ENCODE measurements at regions not wholly inside any gene's neighbourhood (a gene's known extent, or its start where the extent isn't known, plus 50 kb on each side); places are given as distances from the start of the nearest gene placed in this dataset.

DNA sequence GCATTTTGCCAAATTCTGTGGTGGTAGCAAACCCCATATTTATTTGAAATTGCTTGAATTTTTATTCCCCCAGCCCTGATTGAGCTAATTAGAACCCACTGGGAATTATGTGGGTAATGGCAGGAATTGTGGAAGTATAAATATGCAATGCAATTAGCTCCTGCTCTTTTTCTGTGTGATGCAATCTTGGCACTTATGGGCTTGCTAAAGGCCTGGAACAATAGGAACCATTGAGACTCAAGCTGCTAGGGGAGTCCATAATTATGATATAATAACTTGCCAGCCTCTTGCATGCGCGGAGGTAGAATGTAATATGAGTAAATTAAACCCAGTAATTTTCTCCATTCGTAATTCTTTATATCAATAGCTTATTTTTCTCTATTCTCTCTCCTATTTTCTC is 267.6 kb upstream of the THSD7B start:
- Histone ChIP-seq H3K4me2 (no peak overlapping the region), H3K4me3 (no peak overlapping the region), H3K27ac (no peak overlapping the region), H4K20me1 (no peaks in the 10 kb centered on the region; a peak in 1 of 22 replicates), H3K36me3 (no peaks in the 10 kb centered on the region), H3K4me1 (peaks cover 0 to 5% (median 2%) of the 10 kb centered on the region in 10 experiments; a peak in 5 of 20 replicates), H3K9ac (no peak overlapping the region), H3K27me3 (no peaks in the 10 kb centered on the region), H3K9me3 (replicated peaks in 1 of 11) (no peaks in the 10 kb centered on the region)
- TF ChIP-seq Cebpa-rat (IDR thresholded peaks at IDR 0.05) = no peak

DNA sequence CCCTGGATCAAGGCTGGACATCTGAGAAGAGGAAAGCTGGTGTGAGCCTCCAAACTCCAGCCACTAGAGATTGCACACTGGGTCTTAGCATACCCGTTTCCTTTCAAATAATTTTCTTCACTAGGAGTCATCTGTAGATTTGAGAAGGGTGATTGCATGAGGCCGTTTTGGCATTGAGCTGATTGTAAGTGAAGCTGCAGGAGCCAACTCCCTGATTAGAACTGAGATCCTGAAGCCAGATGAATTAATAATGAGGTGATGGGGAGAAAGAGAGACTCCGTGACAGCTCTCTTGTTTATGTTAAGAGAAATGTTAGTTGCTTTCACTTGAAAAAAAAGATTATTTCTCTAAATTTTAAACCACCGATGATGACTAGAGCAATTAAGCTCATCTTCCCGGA is 268.4 kb upstream of the THSD7B start:
- H3K36me3 ChIP-seq = no peaks in the 10 kb centered on the region
- no peaks in the 10 kb centered on the region for H3K9me3 ChIP-seq (replicated peaks in 1 of 11)
- H3K4me2 ChIP-seq = no peak overlapping the region
- H3K4me1 ChIP-seq = peaks cover 0 to 7% (median 2%) of the 10 kb centered on the region in 10 experiments; a peak in 5 of 20 replicates
- H3K27ac ChIP-seq = no peak overlapping the region
- TF ChIP-seq Cebpa-rat (IDR thresholded peaks at IDR 0.05) = no peak
- H3K27me3 ChIP-seq = no peaks in the 10 kb centered on the region
- no peaks in the 10 kb centered on the region; a peak in 1 of 22 replicates for H4K20me1 ChIP-seq
- H3K4me3 ChIP-seq = no peak overlapping the region
- no peak overlapping the region for H3K9ac ChIP-seq

DNA sequence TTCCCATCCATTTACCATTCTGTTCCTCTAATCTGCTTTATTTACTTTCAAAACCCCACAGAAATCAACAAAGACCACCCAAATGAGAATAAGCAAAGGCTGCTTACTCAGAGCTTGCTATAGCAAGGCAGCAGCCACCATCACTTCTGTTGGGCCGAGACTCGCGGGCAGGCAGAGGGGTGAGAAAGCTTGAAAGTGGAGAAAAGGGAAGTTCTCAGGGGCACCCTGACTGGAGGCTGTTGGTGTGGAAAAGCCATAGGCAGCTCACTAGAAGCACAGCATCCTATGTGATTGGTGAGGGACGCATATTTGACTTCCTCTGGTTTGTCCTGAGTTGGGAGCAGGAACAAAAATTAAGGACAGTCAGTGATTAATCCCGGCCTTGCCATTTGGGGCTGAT is 269.7 kb upstream of the THSD7B start:
- Histone ChIP-seq H3K36me3 (no peaks in the 10 kb centered on the region), H3K27ac (no peak overlapping the region), H3K4me3 (no peak overlapping the region), H4K20me1 (no peaks in the 10 kb centered on the region; a peak in 1 of 22 replicates), H3K27me3 (no peaks in the 10 kb centered on the region), H3K9ac (no peak overlapping the region), H3K9me3 (replicated peaks in 1 of 11) (no peaks in the 10 kb centered on the region), H3K4me1 (peaks cover 0 to 7% (median 2%) of the 10 kb centered on the region in 10 experiments; a peak in 5 of 20 replicates), H3K4me2 (no peak overlapping the region)
- no peak for TF ChIP-seq Cebpa-rat (IDR thresholded peaks at IDR 0.05)

DNA sequence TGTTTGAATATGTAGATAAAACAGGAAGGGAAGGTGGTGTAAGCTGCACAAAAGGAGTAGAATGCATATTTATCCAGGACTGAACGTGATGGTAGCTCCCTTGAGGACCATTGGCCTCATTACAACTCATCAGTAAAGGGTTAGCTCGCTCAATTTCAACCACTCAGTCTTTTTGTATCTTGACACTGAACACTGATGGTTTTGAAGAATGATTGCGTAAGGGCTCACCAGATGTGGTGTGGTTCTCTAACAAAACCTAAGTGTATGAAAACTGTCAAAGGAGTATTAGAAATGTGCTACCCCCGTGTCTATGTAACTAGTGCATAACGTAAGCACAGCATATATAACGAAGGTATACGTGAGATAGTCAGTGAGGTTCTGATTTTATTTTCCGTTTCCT is 272.4 kb upstream of the THSD7B start:
- H3K9ac ChIP-seq = no peak overlapping the region
- peaks cover 0 to 7% (median 2%) of the 10 kb centered on the region in 10 experiments; a peak in 5 of 20 replicates for H3K4me1 ChIP-seq
- no peak overlapping the region for H3K27ac ChIP-seq
- no peaks in the 10 kb centered on the region for H3K36me3 ChIP-seq
- H3K4me2 ChIP-seq = peak overlapping the region in 4 of 11 experiments; percentile 0 to 32 (median 4); a peak in 2 of 22 replicates
- peak in 8 of 11 experiments; percentile 25 to 83 (median 60); a peak in 11 of 22 replicates for TF ChIP-seq Cebpa-rat (IDR thresholded peaks at IDR 0.05)
- H3K4me3 ChIP-seq = no peak overlapping the region
- H3K27me3 ChIP-seq = no peaks in the 10 kb centered on the region
- no peaks in the 10 kb centered on the region for H4K20me1 ChIP-seq
- peaks cover 0 to 10% (median 0%) of the 10 kb centered on the region in 11 experiments; a peak in 5 of 22 replicates for H3K9me3 ChIP-seq (replicated peaks in 1 of 11)

DNA sequence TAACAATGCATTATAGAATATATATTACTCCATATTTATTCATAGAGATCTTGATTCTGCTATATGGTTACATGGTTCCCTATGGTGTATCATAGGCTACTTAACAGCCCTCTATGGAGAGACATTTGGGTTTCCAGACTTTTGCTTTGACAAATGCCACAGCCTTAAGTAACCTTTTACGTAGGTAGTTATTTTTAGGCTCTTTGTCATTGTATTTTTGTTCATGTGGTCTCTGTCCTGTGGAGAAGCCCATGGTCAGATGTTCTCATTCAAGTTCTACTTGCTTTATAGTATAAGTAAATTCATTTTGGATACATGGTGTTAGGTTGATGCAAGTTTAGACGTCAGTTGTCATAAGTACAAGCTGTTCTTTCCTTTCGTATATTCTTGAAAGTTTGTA is 275.2 kb upstream of the THSD7B start:
- Histone ChIP-seq H4K20me1 (no peaks in the 10 kb centered on the region), H3K27ac (no peak overlapping the region), H3K4me1 (peaks cover 0 to 7% (median 2%) of the 10 kb centered on the region in 10 experiments; a peak in 5 of 20 replicates), H3K27me3 (no peaks in the 10 kb centered on the region), H3K9me3 (replicated peaks in 1 of 11) (peaks cover 0 to 10% (median 0%) of the 10 kb centered on the region in 11 experiments; a peak in 5 of 22 replicates), H3K4me3 (no peak overlapping the region), H3K4me2 (no peak overlapping the region), H3K9ac (no peak overlapping the region), H3K36me3 (no peaks in the 10 kb centered on the region)
- TF ChIP-seq Cebpa-rat (IDR thresholded peaks at IDR 0.05) = no peak

DNA sequence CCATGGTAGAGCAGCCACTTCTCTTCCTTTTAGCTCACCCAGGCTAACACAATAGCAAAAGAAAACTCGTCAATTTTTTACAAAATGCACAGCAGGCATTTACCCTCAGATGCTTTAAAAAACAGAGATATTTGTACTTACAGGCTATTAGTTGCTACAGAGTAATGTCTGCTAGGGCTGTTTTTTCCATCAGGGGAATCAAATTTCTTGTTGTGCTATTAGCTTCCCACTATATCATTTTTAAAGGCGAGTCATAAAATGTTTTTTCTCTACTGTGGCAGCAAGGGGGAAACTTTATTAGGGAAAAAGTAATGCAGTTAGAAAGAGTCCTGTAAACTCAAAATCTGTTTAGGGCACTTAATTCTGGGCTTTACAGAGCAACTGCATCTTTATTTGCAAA is 277.9 kb upstream of the THSD7B start:
- Histone ChIP-seq H3K4me1 (peaks cover 0 to under 1% (median 0%) of the 10 kb centered on the region in 10 experiments; a peak in 1 of 20 replicates), H3K36me3 (no peaks in the 10 kb centered on the region), H3K27ac (no peak overlapping the region), H3K4me3 (no peak overlapping the region), H3K4me2 (no peak overlapping the region), H4K20me1 (no peaks in the 10 kb centered on the region), H3K9me3 (replicated peaks in 1 of 11) (peaks cover 0 to 10% (median 0%) of the 10 kb centered on the region in 11 experiments; a peak in 5 of 22 replicates), H3K27me3 (no peaks in the 10 kb centered on the region), H3K9ac (no peak overlapping the region)
- no peak for TF ChIP-seq Cebpa-rat (IDR thresholded peaks at IDR 0.05)

DNA sequence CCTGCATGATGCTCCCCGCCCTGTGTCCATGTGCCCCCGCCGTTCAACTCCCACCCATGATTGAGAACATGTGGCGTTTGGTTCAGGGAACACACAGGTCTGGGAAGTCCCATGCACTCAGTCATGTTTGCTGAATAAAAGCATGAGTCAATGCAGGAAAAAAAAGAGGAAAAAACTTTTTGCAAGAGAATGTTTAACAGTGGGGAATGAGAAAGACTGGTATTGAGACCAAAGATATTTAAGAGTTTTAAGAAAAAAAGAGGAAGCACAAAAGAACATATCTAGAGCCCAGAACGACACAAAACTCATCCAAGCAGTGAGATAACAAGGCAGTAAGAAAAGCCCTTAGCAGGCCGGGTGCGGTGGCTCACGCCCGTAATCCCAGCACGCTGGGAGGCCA is 279.2 kb upstream of the THSD7B start:
- peaks cover 0 to 10% (median 0%) of the 10 kb centered on the region in 11 experiments; a peak in 5 of 22 replicates for H3K9me3 ChIP-seq (replicated peaks in 1 of 11)
- no peaks in the 10 kb centered on the region for H4K20me1 ChIP-seq
- no peaks in the 10 kb centered on the region for H3K4me1 ChIP-seq
- H3K4me3 ChIP-seq = no peak overlapping the region
- no peak overlapping the region for H3K4me2 ChIP-seq
- no peak for TF ChIP-seq Cebpa-rat (IDR thresholded peaks at IDR 0.05)
- H3K36me3 ChIP-seq = no peaks in the 10 kb centered on the region
- no peaks in the 10 kb centered on the region for H3K27me3 ChIP-seq
- no peak overlapping the region for H3K27ac ChIP-seq
- no peak overlapping the region for H3K9ac ChIP-seq

DNA sequence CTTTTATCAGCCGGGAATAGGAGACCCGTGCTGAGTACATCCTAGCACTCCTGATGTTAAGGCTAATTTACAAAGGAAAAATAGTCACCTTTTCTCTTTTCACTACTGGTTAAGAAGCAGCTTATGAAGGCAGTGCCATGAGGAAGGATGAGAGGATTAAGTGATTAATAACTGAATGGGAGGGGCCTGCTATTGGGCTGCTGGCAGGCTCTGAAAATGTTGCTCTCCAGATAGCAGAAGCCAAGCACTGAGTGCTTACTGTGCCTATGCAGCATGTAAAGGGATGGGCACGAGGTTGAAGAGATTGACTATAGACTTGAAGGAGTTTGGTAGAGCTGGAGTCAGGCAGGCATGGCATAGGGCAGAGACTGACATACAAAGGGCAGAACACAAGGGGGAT is 282.4 kb upstream of the THSD7B start:
- H3K9ac ChIP-seq = no peak overlapping the region
- no peaks in the 10 kb centered on the region for H3K4me1 ChIP-seq
- no peak overlapping the region for H3K27ac ChIP-seq
- no peaks in the 10 kb centered on the region for H4K20me1 ChIP-seq
- TF ChIP-seq Cebpa-rat (IDR thresholded peaks at IDR 0.05) = no peak
- no peak overlapping the region for H3K4me2 ChIP-seq
- no peak overlapping the region for H3K4me3 ChIP-seq
- H3K27me3 ChIP-seq = no peaks in the 10 kb centered on the region
- H3K36me3 ChIP-seq = no peaks in the 10 kb centered on the region
- peaks cover 19 to 29% (median 23%) of the 10 kb centered on the region in 11 experiments for H3K9me3 ChIP-seq (replicated peaks in 1 of 11)

DNA sequence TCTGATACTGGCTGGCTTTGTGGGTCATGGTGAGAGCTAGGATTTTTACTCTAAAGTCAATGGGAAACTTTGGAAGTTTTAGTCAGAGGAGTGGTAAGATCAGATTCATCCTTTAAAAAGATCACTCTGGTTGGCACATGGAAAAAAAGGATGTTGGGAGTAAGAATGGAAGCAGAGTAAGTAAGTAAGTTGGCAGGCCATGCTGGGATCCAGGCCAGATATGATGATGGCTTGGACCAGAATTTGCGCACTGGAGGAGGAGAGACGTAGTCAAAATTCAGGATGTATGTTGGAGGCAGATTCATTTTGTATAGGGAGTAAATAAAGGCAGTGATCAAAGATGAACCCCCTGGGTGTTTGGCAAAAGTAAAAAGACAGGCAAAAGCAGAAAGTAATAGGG is 283.3 kb upstream of the THSD7B start:
- no peak overlapping the region for H3K27ac ChIP-seq
- no peaks in the 10 kb centered on the region for H3K4me1 ChIP-seq
- no peak overlapping the region for H3K4me3 ChIP-seq
- H3K9me3 ChIP-seq (replicated peaks in 1 of 11) = peaks cover 21 to 38% (median 26%) of the 10 kb centered on the region in 11 experiments
- H3K9ac ChIP-seq = no peak overlapping the region
- no peaks in the 10 kb centered on the region for H3K27me3 ChIP-seq
- H3K4me2 ChIP-seq = no peak overlapping the region
- no peak for TF ChIP-seq Cebpa-rat (IDR thresholded peaks at IDR 0.05)
- no peaks in the 10 kb centered on the region for H3K36me3 ChIP-seq
- H4K20me1 ChIP-seq = no peaks in the 10 kb centered on the region

DNA sequence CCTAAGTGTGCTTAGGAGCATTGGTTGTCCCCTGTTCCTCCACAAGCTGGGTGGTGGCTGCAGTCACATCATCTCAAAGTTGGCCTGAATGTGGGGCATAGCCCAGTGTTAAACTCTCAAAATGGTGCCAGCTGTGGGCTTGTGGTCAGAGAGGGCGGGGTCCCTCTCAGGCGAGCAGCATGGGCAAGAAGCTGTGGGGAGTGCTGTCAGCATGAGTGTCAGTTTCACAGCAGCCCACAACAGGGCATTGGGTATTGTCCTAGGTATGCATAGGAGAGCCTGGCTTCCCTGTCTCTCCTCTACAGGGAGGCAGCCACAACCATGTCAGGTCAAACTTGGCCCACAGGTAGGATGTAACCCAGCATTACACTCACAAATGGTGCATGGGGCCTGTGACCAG is 285.6 kb upstream of the THSD7B start:
- Histone ChIP-seq H3K9ac (no peak overlapping the region), H3K4me1 (no peaks in the 10 kb centered on the region), H3K36me3 (no peaks in the 10 kb centered on the region), H4K20me1 (no peaks in the 10 kb centered on the region), H3K9me3 (replicated peaks in 1 of 11) (peaks cover 21 to 38% (median 26%) of the 10 kb centered on the region in 11 experiments), H3K27me3 (no peaks in the 10 kb centered on the region), H3K4me2 (no peak overlapping the region), H3K27ac (no peak overlapping the region), H3K4me3 (no peak overlapping the region)
- TF ChIP-seq Cebpa-rat (IDR thresholded peaks at IDR 0.05) = no peak

Data from BLaER1 treated with 17β-estradiol and CSF1 and Interleukin-3, amounts not matched to agents 10 nM and 100 nM (cell line).